NCI-H2196 treated with DMSO at 0.1 percent for 48 hours (cell line): ENCODE measurements at regions not wholly inside any gene's neighbourhood (a gene's known extent, or its start where the extent isn't known, plus 50 kb on each side); places are given as distances from the start of the nearest gene placed in this dataset.

ENCODE experiments used
- DNase-seq: peaks from one replicate; lab custom pipeline; 2025; ENCODE audit not compliant: unreplicated experiment; lab: John Stamatoyannopoulos, UW

DNA sequence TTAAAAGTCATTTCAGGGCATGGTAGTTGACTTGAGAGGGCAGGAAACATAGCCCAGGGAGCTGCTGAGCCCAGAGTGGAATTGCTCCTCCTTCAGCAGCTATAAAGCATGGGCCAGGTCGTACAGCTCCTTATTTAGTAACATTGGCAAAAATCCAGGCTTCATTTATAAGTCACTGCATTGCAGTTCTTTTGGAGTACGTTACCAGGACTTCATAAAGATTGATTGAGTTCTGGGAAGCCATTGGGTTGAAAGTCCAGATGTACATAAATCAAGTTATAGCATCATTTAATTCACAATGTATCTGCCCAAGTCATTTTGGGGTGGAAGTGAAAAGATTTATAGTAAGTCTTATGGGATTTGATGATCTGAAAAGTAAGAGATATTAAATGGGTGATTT lies 53.0 kb upstream of the ANKEF1 start:
- no peak for DNase-seq

DNA sequence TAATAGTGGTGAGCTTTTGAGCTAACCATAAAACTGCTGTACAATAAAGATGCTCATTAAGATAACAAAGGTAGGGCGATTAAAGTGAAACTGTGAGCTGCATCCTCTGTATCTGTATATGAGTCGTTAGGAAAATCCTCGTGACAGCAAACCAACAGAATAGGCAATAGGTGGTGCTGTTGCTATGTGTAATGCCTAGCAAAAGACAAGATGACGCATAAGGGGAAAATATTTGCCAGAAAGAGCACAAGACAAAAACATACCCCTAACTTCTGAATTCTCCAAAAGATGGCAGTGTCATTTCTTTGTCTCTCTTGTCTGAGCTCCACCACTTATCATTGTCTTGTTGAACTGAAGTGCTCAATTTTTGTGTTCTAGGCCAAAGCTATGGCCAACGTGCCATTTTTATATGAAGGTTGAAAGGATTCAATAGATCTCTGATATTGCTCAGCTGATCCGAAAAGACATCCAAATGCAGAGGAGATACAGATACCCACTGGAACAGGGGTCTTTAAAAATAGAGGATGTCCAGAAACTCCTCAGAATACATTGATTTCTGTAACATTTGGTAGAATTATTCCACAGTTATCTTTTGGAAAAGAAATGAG lies 56.3 kb upstream of the ANKEF1 start:
- DNase-seq: peak; percentile 80

DNA sequence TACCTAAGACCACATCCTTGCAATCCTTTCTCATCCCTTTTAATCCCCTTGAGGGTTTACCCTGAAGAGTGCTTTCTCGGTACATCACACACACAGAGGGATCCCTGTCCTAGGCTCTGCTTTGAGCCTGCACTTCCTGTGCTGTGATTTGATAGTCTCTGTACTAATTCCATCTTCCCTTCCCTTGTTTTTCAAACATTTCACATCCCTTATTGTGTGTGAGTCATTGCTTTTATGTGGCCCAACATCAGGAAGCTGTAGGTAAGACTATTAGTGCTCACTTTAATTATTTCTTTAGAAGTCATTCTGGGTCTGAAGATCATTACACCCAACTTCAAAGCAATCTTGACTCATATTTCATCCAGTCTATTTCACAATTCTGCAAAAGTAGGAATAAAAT lies 57.2 kb upstream of the ANKEF1 start:
- DNase-seq: no peak

DNA sequence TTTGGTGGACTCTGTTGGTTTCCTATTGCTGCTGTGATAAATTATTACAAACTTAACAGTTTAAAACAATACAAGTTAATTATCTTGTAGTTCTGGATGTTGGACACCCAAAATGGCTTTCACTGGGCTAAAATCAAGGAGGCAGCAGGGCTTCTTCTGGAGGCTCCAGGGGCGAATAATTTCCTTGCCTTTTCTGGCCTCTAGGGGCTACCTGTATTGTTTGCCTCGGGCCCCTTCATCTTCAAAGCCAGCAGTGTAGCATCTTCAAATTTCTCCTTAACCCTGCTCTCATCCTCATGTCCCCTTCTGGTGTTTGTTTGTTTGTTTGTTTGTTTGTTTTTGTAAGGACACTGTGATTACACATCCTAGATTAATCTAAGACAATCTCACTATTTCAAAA lies 60.5 kb upstream of the ANKEF1 start:
- no peak for DNase-seq

DNA sequence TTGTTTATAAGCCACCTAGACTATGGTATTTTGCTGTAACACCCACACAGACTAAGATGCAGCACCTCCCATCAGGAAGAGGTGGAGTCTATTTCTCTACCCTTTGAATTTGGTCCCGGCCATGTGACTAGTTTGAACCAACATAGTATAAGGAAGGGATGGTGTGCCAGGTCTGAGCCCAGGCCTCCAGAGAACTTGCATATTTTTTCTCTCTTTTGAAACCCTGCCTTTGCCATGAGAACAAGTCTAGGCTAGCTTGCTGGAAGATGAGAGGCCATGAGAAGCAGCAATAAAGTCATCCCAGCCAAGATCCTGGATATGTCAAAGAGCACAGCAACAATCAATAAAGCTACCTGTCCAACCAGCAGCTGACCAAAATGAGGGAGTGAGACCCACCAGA lies 63.0 kb upstream of the ANKEF1 start:
- DNase-seq: no peak

DNA sequence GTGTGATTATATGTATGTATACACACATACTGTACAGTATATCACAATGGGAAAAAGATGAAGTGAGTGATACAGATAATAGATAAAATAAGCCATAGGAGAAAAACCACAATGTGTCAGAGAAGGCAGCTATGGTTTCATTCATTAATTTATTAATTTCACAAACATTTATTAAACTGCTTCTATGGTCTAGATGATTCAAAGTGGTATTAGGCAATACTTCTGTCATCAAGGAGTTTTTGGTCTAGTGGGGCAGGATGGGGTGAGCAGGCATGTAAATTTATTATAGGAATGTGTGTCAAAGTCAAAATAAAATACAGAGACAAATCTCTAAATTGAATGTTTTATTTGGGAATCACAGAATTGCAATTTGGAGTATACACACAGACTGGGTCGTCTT lies 65.2 kb upstream of the ANKEF1 start:
- DNase-seq: no peak

DNA sequence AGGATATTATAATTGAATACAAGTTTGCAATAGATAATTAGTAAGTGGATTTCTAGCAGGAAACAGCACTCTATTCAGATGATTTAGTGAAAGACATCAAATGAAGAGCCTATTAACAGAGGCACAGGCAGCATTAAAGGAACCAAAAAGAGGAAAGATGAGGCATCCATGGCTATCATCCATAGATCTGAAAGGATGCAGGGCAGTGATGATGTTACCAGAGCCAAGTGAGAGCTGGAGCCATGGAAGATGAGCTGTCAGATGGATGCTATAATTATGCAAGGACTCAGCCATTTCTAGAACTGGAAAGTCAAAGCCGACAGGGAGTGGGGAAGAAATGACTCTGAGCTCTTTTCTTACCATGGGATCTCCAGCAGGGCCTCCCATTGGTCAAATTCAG lies 66.8 kb upstream of the ANKEF1 start:
- no peak for DNase-seq

DNA sequence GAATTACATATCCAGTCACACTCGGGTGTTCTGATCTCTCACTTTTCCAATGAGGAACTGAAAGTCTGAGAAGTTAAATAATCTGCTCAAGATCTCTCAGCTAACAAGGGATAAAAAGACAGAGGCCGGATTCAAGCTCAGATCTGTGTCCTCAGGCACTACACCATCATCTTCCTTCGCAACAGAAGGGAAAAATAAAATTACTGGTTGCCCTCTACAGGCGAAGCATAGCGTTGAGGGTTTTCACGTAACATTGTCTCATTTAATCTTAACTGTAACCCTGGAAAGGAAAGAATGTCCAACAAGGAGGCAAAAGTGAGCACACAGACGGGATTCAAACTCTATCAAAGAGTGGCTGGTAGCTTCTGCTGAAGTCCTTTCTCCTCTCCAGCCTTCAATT lies 67.8 kb upstream of the ANKEF1 start:
- DNase-seq: no peak

DNA sequence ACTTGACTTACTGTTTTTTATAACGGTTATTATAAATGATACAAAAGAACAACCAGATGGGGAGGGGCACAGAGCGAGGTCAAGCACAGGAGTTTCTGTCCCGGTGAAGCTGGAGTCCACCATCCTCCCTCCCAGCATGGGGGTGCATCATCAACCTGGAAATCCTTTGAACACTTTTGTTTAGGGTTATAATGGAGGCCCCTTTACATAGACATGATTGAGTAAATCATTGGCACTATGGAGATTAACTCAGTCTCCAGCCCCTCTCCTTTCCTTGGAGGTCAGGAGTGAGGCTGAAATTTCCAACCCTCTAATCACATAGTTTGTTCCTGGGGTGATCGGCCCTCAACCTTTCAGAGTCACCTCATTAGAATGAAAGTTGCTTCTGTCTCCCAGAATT lies 71.8 kb upstream of the ANKEF1 start:
- no peak for DNase-seq

DNA sequence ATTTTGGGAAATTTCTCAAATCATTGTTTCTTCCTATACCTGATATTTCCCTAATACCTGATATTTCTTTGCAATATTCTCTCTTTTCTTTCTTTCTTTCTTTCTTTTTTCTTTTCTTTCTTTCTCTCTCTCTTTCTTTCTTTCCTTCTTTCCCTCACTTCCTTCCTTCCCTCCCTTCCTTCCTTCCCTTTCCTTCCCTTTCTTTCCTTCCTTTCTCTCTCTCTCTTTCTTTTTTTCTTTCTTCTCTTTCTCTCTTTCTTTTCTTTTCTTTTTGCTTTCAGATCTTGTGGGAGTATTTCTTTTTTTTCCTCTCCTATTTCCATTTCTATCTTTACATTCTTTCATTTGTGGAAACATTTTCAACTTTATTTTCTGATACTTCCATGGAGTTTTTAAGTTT lies 76.1 kb upstream of the ANKEF1 start:
- DNase-seq: no peak

DNA sequence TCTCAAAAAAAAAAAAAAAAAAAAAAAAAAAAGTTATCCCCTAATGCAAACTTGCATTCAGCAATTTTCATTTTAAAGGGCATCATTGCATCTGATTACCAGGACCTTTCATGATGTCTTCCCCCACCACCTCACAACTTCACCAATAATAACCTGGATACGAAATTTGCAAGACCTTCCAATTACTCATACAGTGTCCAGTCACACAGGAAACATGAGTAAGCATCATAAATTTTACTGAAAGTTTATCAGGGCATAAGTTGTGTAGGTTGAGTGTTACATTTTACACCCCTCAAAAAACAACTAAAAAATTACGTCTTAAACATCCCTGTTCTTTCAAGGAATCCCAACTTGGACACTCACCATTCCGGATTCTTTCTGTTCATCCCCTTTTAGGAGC lies 79.1 kb upstream of the ANKEF1 start:
- no peak for DNase-seq

DNA sequence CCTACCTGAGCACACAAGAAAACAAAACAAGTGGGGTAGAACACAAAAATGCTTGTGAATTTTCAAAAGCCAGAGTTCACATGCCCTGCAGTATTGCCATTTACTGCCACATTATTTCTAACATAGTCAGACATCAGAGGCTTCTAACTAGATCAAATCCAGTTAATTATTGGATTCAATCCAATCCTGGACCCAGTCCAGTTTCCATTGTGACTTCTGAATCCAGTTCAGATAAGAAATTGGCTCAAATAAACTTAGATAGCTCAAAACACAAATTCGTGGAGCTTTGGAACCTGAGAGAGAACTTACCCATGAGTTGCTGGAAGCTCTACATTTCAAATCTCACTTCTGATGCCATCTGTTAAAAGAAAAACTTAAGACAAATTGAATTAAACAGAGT lies 85.2 kb upstream of the ANKEF1 start:
- DNase-seq: no peak

DNA sequence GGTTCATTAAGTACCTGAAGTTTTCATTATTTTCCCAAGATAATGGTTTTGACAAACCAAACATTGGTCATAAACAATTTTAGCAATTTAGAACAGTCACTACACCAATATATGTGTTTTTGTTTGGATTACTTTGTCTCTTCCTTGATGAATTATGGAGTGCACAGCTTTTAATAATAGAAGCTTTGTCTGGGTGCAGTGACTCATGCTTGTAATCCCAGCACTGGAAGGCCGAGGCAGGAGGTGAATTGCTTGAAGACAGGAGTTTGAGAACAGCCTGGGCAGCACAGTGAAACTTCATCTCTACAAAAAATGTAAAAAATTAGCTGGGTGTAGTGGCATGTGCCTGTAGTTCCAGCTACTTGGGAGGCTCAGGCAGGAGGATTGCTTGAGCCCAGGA lies 89.4 kb upstream of the ANKEF1 start:
- DNase-seq: no peak

DNA sequence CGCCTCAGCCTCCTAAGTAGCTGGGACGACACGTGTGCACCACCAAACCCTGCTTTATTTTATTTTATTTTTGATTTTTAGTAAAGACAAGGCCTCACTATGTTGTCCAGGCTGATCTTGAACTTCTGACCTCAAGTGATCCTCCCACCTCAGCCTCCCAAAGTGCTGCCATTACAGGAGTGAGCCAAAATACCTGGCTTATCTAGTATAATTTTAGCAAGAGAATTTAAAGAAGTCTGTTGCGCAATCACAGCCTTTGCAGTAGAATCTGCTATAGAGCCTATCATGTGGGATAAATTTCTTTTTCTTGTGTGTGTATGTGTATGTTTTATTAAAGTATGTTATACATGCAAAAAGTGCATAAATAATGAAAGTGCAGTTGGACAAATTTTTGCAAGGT lies 92.1 kb upstream of the ANKEF1 start:
- DNase-seq: no peak

DNA sequence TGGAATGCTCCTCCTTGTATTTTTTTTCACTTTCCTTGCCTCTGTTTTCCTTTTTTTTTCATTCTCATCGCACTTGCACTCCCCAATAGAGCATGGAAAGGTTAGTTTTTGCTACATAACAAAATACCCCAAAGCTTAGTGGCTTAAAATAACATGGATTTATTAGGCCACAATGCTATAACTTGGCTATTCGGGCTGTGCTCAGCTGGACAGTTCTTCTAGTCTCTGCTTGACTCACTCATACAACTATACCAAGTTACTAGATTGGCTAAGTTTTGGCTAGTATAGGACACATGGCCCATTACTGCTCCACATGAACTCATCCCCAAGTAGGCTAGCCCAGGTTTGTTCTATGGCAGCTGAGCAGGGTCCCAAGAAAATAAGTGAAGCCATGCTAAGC lies 94.5 kb upstream of the ANKEF1 start:
- DNase-seq: no peak

DNA sequence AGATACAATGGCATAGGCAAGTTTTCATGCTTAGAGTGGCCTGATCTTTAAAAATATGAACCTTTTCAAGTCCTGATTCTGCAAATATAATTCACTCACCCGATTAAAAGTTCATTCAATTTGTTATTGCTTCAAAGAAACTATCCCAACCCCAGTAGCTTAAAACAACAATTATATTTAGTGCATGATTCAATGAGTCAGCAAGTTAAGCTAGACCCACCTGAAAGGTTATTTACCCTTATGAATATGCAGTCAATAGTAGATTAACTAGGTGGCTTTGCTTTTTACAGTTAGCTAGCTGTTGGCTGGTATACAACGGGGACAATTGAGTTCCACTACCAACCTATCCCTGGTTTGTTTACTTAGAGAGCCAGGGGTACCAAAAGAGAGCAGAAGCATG lies 95.6 kb upstream of the ANKEF1 start:
- no peak for DNase-seq

DNA sequence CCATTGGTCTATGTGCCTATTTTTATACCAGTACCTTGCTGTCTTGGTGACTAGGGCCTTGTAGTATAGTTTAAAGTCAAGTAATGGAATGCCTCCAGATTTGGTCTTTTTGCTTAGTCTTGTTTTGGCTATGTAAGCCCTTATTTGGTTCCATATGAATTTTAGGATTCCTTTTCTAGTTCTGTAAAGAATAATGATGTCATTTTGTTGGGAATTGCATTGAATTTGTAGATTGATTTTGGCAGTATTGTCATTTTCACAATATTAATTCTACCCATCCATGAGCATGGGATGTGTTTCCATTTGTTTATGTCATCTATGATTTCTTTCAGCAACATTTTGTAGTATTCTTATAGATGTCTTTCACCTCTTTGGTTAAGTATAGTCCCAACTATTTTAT lies 96.4 kb upstream of the PAK5 start:
- DNase-seq: no peak

DNA sequence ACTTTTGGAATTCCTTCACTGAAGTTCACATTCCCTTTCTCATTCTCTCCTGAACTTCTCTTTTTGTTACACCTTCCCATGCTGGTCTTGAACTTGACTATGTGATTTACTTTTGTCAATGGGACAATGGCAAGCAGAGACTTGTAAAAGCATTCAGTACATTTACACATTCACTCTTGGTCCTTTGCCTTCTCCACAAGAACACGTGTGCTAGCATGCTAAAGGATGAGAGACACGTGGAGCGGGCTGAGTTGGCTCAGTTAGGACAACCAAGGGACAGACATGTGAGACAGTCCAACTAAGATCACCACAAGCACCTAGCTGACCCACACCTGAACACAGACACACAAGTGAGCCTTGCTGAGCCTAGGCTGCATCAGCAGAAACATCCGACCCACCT lies 91.3 kb upstream of the PAK5 start:
- no peak for DNase-seq

DNA sequence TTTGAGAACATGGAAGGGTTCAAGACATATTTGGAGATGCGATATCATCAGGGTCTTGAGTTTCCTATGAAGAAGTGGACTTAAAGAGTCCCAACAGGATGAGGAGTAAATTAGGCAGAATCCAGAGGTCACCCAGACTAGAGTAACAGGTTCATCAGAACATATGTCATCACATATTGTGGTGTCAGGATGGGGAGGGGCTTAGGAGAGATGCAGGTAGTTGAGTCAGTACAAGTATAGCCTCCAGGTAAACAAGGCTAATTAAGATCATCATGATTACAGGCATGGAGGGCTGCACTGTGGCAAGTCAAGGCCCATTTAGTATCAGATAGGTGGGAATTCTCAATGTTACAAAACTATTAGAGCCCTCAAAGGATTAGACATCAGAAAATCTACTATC lies 90.1 kb upstream of the PAK5 start:
- DNase-seq: no peak

DNA sequence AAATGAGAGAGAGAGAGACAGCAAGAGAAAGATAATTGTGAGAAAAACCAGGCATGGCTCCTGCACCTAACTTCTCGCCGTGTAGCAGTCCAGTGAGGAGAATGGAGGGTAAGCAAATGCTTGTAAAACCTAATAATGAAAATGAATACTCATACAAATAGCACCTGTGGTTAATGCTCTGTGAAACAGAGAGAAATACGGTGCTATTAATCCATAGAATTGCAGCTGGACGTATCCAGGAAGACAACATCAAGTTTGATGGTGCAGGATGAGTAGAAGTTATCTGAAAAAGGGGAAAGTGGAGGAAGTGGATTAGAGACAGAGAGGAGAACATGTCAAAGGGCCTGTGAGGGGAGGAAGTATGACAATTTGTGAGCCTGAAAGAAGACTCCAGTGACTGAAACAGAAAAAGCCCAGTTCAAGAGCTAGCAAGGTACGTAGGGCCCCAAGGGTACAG lies 89.4 kb upstream of the PAK5 start:
- DNase-seq: no peak

DNA sequence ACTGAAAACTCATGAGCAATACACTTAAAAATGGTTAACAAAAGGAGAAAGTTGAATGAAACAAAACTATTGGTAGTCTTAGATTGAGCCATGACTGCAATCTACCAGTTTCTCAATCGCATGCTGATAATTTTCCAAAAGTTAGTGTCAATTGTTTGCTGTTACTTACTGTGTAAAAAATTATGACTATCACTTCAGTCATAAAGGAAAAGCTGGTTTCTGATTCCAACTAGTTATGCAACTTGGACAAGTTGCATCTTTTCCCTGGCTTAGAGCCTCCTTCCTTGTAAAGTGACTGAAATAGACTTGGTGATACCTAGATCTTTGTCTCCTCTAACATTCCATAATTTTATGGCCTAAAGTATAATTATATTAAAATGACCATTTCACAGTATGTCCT lies 88.3 kb upstream of the PAK5 start:
- DNase-seq: no peak

DNA sequence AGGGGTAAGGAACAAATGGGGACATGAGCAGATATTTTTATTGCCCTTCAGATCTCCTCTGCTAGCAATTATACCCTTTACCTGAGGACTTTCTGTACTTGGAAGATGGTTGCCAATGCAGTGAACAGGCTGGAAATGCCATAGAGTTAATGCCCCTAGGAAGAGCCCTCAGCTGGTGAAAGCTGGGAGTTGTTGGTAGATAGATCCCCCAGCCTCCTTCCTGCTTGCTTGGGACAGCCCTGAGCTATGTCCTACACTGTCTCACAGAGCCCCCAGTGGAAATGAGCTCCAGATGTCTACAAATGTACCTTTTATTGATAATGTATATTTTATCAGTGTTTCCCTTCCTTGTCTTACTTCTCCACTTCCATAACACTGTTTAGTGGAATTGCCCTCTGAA lies 87.6 kb upstream of the PAK5 start:
- no peak for DNase-seq

DNA sequence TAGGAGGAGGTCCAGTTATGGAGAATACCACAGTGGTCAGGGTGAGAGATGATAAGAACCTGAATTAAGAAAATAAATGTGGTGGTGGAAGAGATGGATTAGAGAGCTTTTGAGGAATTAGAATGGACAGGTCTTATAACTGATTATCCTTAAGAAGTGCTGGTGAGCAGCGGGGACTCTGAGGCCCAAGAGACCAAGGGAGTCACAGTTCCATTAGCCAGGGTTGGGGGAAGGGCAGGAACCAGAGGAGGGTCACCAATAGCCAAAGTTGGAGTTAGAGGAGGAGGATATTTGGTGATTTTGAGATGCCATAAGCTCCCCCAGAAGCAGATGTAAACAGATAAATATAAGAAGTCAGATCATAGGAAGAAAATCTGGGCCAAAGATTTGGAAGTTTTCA lies 87.1 kb upstream of the PAK5 start:
- no peak for DNase-seq

DNA sequence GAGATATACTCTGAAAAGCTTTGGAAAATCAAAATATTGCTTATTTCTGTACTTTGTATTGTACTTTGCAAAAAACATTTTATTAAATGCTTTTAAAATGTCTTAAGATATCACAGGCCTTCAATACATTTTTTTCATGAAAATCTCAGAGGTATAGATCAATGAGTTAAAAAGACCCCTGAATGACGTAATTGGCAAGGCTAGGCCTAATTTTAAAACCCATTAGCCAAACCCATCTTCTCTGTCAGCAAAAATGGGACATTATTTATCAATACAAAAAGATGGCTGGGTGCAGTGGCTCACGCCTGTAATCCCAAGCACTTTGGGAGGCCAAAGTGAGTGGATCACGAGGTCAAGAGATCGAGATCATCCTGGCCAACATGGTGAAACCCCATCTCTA lies 84.8 kb upstream of the PAK5 start:
- DNase-seq: no peak
